ENCODE measurements at regions not wholly inside any gene's neighbourhood (a gene's known extent, or its start where the extent isn't known, plus 50 kb on each side); places are given as distances from the start of the nearest gene placed in this dataset.

DNA sequence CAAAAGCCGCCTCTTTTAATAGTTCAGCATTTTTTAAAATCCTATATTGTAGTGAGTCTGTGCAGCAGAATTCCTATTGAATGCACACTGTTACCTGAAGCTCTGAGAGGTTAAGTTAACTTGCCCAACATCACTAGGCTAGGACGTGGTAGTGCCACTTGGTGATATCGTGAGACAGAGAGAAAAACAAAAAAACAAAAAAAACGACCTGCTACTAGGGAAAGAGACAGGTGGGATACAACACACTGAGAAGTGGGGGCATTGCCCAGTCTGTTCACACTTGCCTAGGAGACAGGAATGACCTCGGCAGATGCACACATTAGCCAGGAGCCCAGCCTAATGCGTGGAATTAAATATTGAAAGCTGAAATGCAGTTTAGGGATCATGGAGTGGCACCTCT is 129.7 kb upstream of the CCND2 start:
- TF ChIP-seq CTCF (IDR thresholded peaks at IDR 0.05 in 2 of 3, conservative IDR thresholded peaks at IDR 0.05 in 1 of 3; ENCODE audit: borderline replicate concordance in 1 of 3, insufficient read depth in 1 of 3, low read depth in 2 of 3, low read length in 2 of 3) (peak in 2 of 3 experiments; percentile 33 to 37; a peak in 3 of 6 replicates), REST (IDR thresholded peaks at IDR 0.05; ENCODE audit: low read depth) (no peak), CEBPB (IDR thresholded peaks at IDR 0.05; ENCODE audit: low read depth) (no peak), POLR2AphosphoS5 (IDR thresholded peaks at IDR 0.05; ENCODE audit: low read depth, low read length) (no peak), EZH2 (IDR thresholded peaks at IDR 0.05) (no peak), POLR2A (IDR thresholded peaks at IDR 0.05; ENCODE audit: borderline replicate concordance, extremely low read depth, insufficient read depth, insufficient read length) (no peak), RAD21 (IDR thresholded peaks at IDR 0.05; ENCODE audit: low read depth) (no peak; the same call in 1 of the 2 replicates), SP1 (IDR thresholded peaks at IDR 0.05; ENCODE audit: low read depth) (no peak), MAX (IDR thresholded peaks at IDR 0.05) (no peak), EZH2phosphoT487 (IDR thresholded peaks at IDR 0.05; ENCODE audit: borderline replicate concordance) (no peak)

Measured in HCT116 (cell line).